ENCODE measurements at regions not wholly inside any gene's neighbourhood (a gene's known extent, or its start where the extent isn't known, plus 50 kb on each side); places are given as distances from the start of the nearest gene placed in this dataset.

DNA sequence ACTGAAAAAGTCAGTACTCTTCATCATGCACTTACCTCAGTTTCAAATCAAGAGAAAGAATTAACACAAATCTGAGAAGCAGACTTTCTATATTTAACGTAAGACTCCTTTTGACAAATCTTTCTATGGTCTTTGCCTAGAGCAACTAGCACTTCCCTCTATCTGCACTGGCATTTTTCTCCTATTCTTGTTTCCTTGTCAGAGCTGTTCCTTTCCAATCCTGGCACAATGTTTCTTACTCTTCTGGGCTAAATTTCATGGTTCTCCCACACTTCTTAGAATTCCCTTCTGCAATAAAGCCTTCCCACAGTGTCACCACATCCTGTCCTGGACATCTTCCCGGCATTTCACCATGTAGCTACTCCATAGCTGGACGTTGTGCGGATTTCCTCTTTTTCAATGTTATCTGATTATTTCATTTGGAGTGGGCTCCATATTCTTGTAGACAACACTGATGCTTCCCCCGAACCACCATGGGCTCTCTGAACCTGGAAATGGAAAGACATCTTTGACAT lies 144.7 kb upstream of the CTNNA2 start:
- intact Hi-C loops (cut with DNase I), result no loop called here
- peak in 2 of 10 donors; percentile 28 to 79 for DNase-seq

- intact Hi-C loops (cut with DNase I), result no loop called here
Measured at GRCh38 chr2:79359419-79359818, 153.4 kb upstream of the CTNNA2 start.

DNA sequence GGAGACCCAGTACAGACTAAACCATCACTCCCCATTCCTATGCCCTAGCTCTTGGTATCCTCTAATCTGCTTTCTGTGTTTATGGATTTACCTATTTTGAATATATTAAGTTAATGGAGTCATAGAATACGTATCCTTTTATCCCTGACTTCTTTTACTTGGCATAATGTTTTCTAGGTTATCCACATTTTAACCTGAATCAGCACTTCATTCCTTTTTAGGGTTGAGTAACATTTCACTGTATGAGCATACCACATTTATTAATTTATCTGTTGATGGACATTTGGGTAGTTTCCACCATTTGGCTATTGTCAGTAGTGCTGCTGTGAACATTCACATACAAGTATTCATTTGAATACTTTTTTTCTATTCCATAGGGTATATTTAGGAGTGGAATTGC lies 157.3 kb upstream of the CTNNA2 start:
- intact Hi-C loops (cut with DNase I), result no loop called here
- DNase-seq, result no peak

More at GRCh38 chr2:79359419-79359818, 153.4 kb upstream of the CTNNA2 start:
- no peak for DNase-seq

GRCh38 chr2:79327460-79327859 lies 167.9 kb upstream of the REG3A start:
- DNase-seq, result no peak
- intact Hi-C loops (cut with DNase I), result no loop called here

DNA sequence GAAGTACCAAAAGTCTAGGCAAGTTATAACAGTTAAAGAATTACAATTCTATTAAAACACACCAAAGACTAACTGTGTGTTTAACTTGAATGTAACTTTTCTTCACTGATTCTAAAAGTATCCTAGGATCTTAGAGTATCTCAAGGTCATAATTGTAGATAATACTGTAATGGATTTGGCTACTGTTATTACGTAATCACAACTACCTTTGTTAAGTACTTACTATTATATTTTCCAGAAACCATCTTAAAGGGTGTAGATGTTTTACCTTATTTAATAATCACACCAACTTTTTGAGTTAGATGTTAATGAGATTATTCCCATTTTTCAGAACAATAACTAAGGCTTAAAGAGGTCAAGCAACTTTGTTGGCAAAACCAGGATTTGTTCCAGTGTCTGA lies 161.3 kb upstream of the REG3A start:
- DNase-seq, result no peak
- intact Hi-C loops (cut with DNase I), result no loop called here

- DNase-seq, result no peak
- intact Hi-C loops (cut with DNase I), result no loop called here
Measured at GRCh38 chr2:79294994-79295393, 135.4 kb upstream of the REG3A start.

DNA sequence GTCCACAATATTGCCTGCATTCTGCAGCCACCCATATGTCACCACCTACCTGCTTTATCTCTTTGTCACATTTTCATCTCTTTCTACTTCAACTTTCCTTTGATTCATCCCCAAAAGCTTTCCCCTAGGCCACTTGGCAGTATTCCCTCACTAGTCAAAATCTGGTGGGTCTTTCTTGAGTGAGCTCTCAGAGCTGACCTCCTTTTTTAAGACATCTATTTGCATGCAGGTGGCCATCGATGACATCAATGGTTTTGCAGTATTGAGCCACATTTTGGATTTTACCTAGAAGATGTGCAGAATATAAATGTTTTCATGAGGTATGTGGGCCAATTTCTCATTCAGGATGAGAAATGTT lies 133.4 kb upstream of the REG3A start:
- no peak for DNase-seq
- intact Hi-C loops (cut with DNase I), result no loop called here

GRCh38 chr2:79292239-79292957 lies 132.8 kb upstream of the REG3A start:
- intact Hi-C loops (cut with DNase I), result no loop called here
- no peak for DNase-seq

GRCh38 chr2:79275863-79276262 lies 116.3 kb upstream of the REG3A start:
- intact Hi-C loops (cut with DNase I), result no loop called here
- no peak for DNase-seq

- intact Hi-C loops (cut with DNase I), result no loop called here
- DNase-seq, result no peak
Measured at GRCh38 chr2:79275197-79275596, 115.6 kb upstream of the REG3A start.

GRCh38 chr2:79272616-79273015 lies 113.1 kb upstream of the REG3A start:
- intact Hi-C loops (cut with DNase I), result no loop called here
- no peak for DNase-seq

GRCh38 chr2:79271456-79271855 lies 111.9 kb upstream of the REG3A start:
- intact Hi-C loops (cut with DNase I), result no loop called here
- DNase-seq, result no peak

GRCh38 chr2:79260848-79261247 lies 101.3 kb upstream of the REG3A start:
- no peak for DNase-seq
- intact Hi-C loops (cut with DNase I), result no loop called here

DNA sequence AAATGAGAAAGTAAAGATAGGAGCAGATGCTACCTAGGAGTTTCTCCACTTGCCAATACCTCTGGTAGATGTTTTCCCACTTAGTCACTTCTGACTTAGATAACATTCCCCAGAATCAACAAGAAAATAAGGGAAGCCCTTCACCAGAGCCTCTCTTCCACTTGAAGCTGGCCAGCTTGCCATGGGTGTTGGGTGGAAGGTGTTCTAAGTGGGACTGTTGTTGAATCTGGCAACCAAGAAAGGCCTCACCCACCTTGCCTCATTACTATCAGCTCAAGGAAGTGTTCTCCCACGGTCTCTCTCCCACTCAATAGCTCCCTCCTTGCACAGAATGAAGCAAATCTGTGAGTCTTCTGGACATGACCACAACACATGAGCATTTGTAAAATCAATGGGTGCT lies 100.4 kb upstream of the REG3A start:
- intact Hi-C loops (cut with DNase I), result no loop called here
- no peak for DNase-seq

GRCh38 chr2:79259296-79259695 lies 99.7 kb upstream of the REG3A start:
- no peak for DNase-seq
- intact Hi-C loops (cut with DNase I), result no loop called here

GRCh38 chr2:79253243-79253774 lies 93.8 kb upstream of the REG3A start:
- no peak for DNase-seq
- intact Hi-C loops (cut with DNase I), result no loop called here

- intact Hi-C loops (cut with DNase I), result no loop called here
- no peak for DNase-seq
Measured at GRCh38 chr2:79250656-79251055, 91.1 kb upstream of the REG3A start.

- intact Hi-C loops (cut with DNase I), result no loop called here
Measured at GRCh38 chr2:79248776-79249175, 89.2 kb upstream of the REG3A start.

DNA sequence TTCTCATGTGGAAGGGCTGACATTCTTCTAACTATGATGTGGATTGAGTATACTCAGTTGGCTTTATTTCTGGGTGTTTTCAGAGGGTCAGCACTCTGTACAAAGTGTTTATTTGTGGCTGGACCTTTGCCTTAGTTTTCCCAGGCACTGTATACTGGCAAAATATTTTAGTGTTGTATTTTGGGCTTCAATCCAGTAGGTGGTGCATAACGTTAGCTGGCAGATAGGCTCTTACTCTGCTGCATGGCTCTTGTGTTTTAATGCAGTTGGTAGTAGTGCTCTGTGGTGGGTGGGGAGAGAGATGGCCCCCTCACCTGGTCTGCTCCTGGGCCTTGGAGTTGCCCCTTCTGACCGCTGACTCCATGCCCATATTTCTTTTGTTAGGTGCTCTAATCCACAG lies 75.6 kb upstream of the REG3A start:
- no peak for DNase-seq
- intact Hi-C loops (cut with DNase I), result no loop called here

More at GRCh38 chr2:79248776-79249175, 89.2 kb upstream of the REG3A start:
- no peak for DNase-seq

GRCh38 chr2:79223539-79223938 lies 64.0 kb upstream of the REG3A start:
- DNase-seq, result no peak
- intact Hi-C loops (cut with DNase I), result loop anchor here (5.0 kb wide), 2 partner anchors 181 to 639 kb away; no protein-coding TSS in a partner anchor

DNA sequence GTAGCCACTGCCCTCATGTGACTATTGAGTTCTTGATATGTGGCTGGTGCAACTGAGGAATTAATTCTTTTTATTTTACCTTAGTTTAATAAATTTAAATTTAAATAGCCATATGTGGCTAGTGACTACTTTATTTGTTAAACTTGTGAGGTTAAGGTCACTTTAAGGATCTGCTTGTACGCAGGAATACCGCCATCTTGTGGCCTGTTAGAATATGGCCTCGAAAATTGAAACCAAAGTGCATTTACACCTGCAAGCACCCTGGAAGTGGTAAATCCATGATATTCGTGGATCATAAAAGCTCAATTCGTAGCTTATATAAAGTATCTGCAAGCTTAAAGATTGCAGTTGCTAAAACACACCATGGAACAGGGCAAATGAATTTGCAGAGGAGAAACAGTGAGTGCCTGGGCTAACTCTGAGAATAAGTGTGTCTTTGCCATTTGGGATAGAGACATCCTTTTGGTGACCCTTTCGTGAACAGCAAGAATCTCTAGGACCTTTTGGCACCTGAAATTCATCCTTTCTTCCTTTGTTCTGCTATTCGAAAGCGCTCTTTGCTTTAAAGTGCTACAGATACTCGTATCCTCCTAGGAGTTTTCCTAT lies 59.9 kb upstream of the REG3A start:
- intact Hi-C loops (cut with DNase I), result loop anchor here (2.0 kb wide), 1 partner anchor 89 kb away; no protein-coding TSS in a partner anchor
- peak in 2 of 10 donors; percentile 22 to 34 for DNase-seq

All from posterior cingulate gyrus (tissue), 11 donors.